ENCODE measurements at regions not wholly inside any gene's neighbourhood (a gene's known extent, or its start where the extent isn't known, plus 50 kb on each side); places are given as distances from the start of the nearest gene placed in this dataset.

GRCh38 chr18:47458483-47458882, 207.0 kb upstream of the SKOR2 start:
- TF ChIP-seq REST (IDR thresholded peaks at IDR 0.05; ENCODE audit: insufficient read depth in 1 of 2, low read depth in 2 of 2, low read length in 2 of 2) (no peak), POLR2AphosphoS5 (IDR thresholded peaks at IDR 0.05; ENCODE audit: low read depth, low read length) (no peak), FOXP2 (optimal IDR thresholded peaks at IDR 0.05; ENCODE audit: borderline replicate concordance, extremely low read depth, extremely low read length, insufficient read depth) (no peak)

Data from PFSK-1 (cell line).